HG03066 (cell line): ENCODE measurements at regions not wholly inside any gene's neighbourhood (a gene's known extent, or its start where the extent isn't known, plus 50 kb on each side); places are given as distances from the start of the nearest gene placed in this dataset.

Source experiments
- ATAC-seq: cut with Tn5 transposase; IDR thresholded peaks from one replicate; pipeline ENCODE4 v1.9.1; 2021; ENCODE audit warnings: low read depth; ENCODE audit not compliant: unreplicated experiment

GRCh38 chr5:61991866-61992265 lies 314.1 kb upstream of the KIF2A start:
- ATAC-seq = no peak

DNA sequence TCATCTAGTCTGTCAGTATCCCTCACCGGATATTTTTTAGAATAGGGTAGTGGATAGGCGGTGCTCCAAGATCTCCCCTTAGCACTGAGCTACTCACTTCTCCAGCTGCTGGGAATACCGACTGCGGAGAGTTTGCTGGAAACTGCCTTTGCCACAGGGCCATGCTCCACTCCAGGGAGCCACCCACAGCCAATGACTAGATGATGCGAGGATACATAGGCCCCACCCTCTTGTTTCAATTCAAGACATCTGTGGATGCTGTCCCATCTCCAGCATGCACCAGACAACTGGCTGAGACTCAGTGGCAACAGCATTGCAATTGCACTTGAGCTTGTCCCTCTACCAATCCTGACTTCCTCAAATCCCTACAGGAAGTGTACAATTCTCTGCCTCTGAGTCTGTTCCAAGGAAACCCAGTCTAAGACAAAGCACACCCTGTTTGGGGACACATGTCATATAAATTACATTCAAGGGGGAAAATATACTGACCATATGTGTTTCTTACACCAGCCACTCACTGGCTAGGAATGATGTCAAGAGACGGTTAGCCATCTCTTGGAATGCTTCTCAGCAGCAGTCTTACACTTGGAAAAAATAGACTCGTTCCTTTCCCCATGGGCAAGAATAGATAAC lies 312.6 kb upstream of the KIF2A start:
- no peak for ATAC-seq

DNA sequence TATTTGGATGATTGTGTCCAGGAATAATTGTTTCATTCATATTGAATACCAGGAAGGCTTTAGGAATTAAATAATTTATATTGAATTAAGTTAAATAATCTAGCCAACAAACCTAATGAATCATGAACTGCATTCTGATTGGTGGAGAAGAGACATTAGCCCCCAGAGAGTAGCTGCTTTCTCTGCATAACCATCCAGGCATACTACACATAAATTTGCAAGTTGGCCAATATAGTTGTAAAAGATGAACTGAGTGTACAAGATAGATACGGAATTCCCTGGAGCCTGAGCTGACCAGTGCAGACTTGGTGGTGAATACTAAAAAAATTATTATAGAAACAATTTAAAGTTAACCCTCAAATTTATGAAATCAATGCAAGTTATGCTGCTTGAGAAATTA lies 311.8 kb upstream of the KIF2A start:
- no peak for ATAC-seq

GRCh38 chr5:61995486-61995885 lies 310.5 kb upstream of the KIF2A start:
- ATAC-seq = no peak

GRCh38 chr5:61999371-61999770 lies 306.6 kb upstream of the KIF2A start:
- no peak for ATAC-seq

- ATAC-seq = no peak
Measured at GRCh38 chr5:62000646-62001045, 305.4 kb upstream of the KIF2A start.

DNA sequence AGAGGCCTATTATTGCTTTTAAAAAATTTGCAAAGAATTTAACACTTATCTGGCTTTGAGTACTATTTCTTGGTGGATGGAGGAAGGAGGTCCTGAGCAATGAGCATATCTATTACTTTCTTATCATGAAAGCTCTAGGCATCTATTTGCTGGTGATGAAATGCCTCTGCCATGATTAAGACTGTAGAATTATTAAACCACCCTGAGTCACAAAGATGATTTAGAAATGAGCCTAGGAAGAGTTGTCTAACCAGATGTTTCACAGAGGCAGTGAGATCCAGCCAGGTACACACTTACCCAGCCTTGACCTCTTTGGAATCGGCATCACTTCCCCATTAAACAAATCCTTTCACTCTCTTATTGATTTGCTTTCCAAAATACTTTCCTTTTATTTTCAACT lies 304.4 kb upstream of the KIF2A start:
- no peak for ATAC-seq

- no peak for ATAC-seq
Measured at GRCh38 chr5:62002436-62002835, 303.6 kb upstream of the KIF2A start.

DNA sequence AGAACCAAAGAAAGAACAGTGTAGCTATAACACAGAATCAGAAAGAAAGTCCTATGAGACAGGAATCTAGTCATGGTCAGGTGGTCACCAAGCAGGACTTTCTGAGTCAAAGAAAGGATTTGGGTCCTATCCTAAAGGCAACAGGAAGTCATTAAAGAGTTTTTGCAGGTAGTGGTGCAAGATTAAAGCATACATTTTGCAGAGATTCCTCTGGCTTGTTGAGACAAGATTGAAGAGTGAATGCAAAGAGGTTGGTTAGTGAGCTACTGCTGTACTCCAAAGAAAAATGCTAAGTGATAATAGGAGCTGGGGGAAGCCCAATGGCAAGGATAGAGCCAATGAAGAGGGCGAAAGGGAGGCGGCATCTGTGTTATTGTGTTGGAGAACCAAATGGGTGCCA lies 300.5 kb upstream of the KIF2A start:
- ATAC-seq = no peak

GRCh38 chr5:62007457-62007856 lies 298.5 kb upstream of the KIF2A start:
- no peak for ATAC-seq

DNA sequence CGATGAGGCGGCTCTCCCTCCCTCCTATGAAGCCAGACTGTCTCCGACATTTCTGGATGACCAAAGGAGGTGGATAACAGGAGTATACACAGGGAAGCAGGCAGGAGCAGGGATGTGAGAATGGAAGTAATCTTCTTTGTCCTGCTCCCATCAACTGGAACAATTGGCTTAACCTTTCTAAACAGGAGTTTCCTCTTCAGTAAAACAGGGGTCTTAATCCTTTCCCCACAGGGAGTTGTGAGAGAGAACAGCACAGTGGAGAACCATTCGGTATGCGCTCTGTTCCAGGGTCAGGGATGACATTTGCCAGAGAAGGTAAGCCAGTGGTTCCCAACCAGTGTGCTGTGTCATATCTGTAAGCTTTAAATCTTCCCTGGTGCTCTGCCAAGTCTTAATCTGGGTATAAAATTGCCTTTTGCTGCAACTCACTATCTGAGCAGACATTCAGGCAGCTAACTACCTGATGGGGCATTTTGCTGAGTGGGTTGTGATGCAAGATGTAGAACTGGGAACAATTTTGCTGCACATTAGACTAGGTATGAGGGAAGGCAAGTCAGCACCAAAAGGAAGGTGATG lies 294.8 kb upstream of the KIF2A start:
- no peak for ATAC-seq

DNA sequence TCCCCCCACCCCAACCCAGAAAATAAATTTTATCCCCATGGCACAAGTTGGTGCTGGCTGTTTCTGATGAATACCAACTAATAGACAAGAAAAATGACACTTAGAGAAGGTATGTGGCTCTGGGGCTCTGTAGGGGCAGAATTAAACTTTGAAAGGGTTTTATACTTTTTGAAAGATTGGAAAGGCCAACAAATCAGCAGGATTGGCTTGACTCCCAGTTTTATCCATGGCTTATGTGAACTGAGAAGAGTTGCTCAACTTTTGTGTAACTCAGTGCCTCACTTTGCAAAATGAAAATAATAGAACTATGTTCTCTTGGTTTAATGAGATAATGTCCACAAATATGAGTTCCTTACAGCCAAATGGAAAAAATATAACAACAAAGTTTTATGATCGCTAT lies 288.9 kb upstream of the KIF2A start:
- ATAC-seq = no peak

GRCh38 chr5:62029303-62029702 lies 276.7 kb upstream of the KIF2A start:
- no peak for ATAC-seq

- no peak for ATAC-seq
Measured at GRCh38 chr5:62030326-62030725, 275.7 kb upstream of the KIF2A start.

GRCh38 chr5:62038024-62038423 lies 268.0 kb upstream of the KIF2A start:
- ATAC-seq = no peak

DNA sequence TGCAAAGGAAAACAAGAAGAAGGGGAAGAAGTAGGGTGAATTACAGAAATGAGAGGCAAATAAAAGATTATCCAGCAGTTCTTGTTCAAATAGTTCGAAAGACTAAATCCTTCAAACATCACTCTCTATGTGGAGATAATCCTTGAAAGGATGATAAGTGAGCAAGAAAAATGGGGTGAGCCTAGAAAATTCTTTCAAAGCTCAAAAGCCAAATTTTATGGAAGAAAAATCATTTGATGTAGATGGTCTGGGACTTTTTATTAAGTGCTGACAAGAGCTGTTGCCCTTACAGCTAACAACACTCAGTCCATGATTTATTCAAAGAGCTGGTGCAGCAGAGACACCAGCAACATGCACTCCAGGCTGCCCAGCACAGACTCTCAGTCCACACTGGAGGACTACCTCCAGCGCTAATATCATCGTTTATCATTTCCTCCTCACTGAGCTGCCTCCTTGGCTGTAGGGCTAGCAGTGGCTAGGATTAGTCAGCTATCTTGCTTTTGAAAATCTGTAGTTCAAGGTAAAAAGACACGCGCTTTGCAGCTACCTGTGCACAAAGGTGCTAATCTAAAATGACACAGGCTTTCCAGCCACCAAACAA lies 264.8 kb upstream of the KIF2A start:
- ATAC-seq = no peak

- ATAC-seq = no peak
Measured at GRCh38 chr5:62042007-62042406, 264.0 kb upstream of the KIF2A start.

- no peak for ATAC-seq
Measured at GRCh38 chr5:62043289-62044280, 262.4 kb upstream of the KIF2A start.

DNA sequence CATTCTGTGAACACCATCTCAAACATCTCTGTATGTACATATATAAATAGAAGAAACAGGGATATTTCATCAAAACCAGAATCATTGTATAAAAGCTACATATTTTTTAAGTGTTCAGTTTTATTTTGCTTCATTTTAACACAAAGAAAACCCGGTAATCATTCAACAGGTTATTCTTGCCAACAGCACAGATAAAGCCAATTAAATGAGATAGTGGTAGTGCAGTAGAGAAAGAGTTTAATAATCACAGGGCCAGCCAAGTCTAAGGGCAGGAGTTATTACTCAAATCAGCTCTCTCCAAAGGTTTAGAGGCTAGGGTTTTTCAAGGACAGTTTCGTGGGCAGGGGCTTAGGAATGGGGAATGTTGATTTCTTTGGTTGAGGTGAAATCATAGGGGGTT lies 261.0 kb upstream of the KIF2A start:
- ATAC-seq = no peak

DNA sequence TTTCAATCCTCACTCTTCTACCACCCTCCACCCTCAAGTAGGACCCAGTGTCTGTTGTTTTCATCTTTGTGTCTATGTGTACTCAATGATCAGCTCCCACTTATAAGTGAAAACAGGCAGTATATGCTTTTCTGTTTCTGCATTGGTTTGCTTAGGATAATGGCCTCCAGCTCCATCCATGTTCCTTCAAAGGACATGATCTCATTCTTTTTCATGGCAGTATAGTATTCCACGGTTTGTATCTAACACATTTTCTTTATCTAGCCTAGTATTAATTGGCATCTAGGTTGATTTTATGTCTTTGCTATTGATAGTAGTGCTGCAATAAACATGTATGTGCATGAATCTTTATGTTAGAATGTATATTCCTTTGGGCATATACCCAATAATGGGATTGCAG lies 259.8 kb upstream of the KIF2A start:
- ATAC-seq = no peak

GRCh38 chr5:62051747-62052146 lies 254.3 kb upstream of the KIF2A start:
- no peak for ATAC-seq
